Stimulated activated CD4-positive, alpha-beta T cell treated with anti-CD3 and anti-CD28 coated beads, TNF-alpha, amount 100 ng/mL, for 48 hours (primary cell): ENCODE measurements at regions not wholly inside any gene's neighbourhood (a gene's known extent, or its start where the extent isn't known, plus 50 kb on each side); places are given as distances from the start of the nearest gene placed in this dataset.
A peak's percentile ranks its signal among the peaks of the same experiment; 100 is the strongest.

Source experiments
- DNase-seq, 3 donors: peaks; one replicate each; pipeline ENCODE4 v3.0.0-alpha.2; 2020; ENCODE audit warnings: low read depth in 3 of 3

GRCh38 chrX:149274516-149275105 lies 230.5 kb downstream of the IDS start:
- no peak for DNase-seq

DNA sequence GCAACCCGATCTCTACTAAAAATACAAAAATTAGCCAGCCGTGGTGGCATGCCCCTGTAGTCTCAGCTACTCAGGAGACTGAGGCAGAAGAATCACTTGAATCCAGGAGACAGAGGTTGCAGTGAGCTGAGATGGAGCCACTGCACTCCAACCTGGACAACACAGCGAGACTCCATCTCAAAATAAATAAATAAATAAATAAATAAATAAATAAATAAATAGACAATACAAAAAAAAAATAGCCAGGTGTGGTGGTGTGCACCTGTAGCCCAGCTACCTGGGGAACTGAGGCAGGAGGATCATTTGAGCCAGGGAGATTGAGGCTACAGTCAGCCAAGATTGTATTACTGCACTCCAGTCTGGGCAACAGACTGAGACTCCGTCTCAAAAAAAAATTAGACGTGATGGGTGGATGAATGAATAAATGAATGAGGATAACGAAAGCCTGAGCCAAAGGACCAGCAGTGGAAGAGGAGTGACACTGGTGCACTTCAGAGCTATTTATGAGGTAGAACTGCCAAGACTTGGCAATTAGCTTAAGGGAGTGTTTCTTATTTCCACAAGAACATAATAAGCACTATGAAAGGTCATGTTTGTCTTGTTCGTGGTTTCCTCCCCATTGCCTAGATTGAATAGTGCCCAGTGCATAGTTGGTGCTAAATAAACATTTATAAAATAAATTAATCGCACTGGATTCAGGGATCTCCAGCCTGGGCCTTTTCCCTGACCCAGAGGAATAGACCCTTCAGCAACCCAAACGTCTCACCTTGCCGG lies 232.2 kb downstream of the IDS start:
- no peak for DNase-seq

GRCh38 chrX:149267878-149268813 lies 237.0 kb downstream of the IDS start:
- no peak for DNase-seq

- no peak for DNase-seq
These were observed 243.0 kb downstream of the IDS start for GRCh38 chrX:149262086-149262485.

DNA sequence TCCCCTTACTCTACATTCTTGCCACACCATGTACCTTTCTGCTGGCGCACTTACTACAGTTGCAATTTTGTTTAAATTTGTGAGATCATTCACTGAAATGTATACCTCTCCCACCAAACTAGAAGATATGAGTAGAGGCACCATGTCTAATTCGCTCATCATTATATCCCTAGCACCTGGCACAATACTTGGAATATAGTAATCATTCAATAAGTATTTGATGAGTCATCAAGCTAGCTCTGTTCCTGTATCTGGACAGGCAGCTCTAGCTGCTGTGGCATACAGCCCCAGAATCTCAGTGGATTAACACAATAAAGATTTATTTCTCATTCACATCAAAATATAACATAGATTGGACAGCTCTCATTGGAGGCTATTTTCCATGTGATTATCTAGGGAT lies 245.9 kb downstream of the IDS start:
- no peak for DNase-seq

DNA sequence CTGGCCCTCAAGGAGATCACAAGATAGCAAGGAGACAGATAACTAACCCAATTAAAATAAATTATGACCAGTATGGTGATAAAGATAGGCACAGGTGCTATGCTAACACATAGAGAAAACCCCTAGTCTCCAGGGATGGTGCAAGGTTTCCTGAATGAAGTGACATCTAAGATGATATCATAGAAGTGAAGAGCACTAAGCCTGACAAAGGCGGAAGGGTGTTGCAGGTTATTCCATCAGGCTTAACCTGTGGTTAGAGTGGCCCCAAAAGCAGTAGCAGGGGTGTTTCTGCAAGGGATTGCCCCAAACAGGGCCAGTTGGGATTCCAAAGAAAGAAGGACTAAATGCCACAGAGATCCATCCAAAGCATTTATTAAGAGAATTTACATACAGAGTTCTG lies 249.2 kb downstream of the IDS start:
- no peak for DNase-seq

DNA sequence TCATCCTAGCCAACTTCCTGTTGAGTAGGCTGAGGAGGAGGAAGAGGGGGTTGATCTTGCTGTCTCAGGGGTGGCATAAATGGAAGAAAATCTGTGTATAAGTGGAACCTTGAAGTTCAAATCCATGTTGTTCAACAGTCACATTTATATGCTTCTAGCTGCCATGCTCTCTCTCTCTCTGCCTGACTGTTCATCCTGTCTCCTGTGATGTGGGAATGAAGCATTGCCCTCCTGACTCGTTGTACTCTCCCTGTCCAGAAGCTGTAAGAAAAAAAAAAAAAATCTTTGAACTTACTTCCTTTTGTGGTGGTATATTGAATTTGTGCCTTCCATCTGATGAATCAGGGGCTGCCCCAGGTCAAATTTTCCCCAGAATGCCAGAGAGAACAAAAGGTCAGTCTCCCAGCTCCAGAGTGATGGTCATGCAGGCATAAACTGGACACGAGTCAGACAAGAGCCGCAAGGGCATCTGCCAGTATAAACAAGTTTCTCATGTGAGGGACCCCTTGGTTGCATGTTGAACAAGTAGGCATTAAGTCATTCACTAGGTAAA lies 257.0 kb downstream of the IDS start:
- DNase-seq = no peak

DNA sequence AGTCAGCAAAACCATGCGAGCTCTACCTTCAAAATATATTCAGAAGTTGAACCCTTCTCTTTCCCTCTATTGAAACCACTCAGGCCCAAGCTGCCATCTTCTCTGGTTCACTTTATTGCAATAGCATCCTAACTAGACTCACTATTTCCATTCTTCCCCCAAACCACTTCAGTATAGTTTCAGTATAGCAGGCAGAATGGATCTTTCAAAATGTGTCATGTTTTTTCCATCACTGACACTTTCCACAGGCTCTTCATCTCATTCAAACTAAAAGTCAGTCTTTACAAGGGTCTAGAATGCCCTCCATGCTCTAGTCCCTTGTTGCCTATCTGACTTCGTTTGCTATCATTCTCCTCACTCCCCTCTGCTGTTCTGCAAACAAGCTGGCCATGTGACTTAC lies 274.4 kb downstream of the IDS start:
- DNase-seq = no peak

- DNase-seq = no peak
These were observed 281.3 kb downstream of the IDS start for GRCh38 chrX:149223854-149224253.

GRCh38 chrX:149222040-149222439 lies 283.1 kb downstream of the IDS start:
- no peak for DNase-seq

DNA sequence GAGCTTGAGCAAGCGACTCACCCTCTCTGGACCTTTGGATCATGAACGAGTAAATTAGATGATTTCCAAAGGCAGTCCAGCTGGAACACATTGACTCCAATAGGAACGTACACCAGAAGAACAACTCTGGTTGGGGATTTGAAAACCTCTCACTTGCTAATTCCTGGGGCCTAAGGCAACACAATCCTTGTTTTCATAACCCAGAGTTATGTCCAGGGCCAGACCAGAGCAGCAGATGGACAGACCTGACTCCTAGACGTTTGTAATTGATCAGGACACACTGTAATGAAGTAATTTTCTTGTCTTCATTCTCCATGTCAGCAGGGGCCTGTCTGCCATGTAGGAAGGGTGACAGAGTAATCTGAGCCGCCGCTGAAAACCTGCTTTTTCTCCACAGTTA lies 283.9 kb downstream of the IDS start:
- no peak for DNase-seq

DNA sequence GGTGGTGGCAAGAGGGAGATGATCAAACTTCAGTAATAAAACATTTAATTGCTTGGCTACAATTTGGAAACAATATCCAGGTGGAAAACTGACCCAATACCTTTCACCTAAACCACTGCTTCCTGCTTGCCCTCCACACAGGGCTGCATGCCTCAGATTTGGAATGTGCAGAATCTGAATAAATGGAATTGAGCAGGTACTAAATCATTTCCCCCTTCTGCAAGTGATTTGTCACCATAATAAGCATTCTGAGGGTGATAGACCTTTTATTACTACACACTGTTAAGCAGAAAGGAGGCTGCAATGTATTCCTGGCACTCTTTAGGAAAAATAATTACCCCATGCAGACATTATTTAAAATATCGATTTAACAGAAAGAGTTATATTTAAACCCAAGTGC lies 291.8 kb downstream of the IDS start:
- no peak for DNase-seq

- no peak for DNase-seq
These were observed 296.8 kb downstream of the IDS start for GRCh38 chrX:149208307-149208706.

- no peak for DNase-seq
These were observed 297.6 kb downstream of the IDS start for GRCh38 chrX:149207518-149207917.

- no peak for DNase-seq
These were observed 299.2 kb downstream of the IDS start for GRCh38 chrX:149205937-149206336.

DNA sequence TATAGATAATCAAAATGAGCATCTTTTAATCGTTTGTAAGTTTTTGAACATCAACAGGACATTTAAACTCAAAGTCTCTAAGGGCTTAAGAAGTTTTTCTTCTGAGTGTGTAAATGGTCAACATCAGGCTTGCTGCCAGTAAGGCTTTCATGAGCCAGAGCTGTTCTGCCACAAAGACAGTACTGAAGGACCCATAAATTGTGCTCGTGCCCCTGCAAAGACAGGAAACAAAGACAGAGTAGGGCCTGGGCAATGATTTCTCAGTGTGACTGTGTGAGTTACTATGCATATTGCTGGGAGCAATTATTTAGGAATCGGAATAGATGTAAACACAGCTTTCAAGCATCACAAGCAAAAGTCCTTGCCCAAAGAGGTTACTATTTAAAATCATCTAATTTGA lies 300.0 kb downstream of the IDS start:
- no peak for DNase-seq

GRCh38 chrX:149199734-149200133 lies 305.4 kb downstream of the IDS start:
- no peak for DNase-seq

DNA sequence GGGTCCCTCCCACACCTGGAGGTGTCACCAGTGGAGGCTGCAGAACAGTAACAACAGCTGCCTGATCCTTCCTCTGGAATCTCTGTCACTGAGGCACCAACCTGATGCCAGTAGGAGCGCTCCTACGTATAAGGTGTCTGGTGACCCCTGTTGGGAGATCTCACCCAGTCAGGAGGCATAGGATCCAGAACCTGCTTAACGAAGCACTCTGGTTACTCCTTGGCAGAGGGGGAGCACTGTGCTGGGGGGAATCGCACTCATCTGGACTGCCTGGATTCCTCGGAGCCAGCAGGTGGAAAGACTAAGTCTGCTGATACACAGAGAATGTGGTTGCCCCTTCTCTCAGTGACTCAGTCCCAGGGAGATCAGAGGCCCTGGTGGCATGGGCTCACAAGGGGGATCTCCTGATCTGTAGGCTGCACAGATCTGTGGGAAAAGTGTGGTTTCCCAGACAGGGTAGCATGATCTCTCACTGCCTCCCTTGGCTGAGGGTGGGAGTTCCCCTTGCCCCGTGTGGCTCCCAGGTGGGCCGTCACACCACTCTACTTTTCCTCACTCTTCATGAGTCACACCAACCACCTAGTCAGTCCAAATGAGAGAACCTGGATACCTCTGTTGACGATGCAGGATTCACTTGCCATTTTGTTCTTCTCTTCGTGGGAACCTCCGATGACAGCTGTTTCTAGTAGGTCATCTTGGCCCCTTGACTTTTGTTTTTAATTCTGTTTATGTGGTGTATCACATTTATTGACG lies 305.9 kb downstream of the IDS start:
- DNase-seq = peak in 2 of 3 donors; percentile 4 to 23

- DNase-seq = no peak
These were observed 320.0 kb downstream of the IDS start for GRCh38 chrX:149185087-149185486.

GRCh38 chrX:149161435-149162088 lies 343.5 kb downstream of the IDS start:
- no peak for DNase-seq

DNA sequence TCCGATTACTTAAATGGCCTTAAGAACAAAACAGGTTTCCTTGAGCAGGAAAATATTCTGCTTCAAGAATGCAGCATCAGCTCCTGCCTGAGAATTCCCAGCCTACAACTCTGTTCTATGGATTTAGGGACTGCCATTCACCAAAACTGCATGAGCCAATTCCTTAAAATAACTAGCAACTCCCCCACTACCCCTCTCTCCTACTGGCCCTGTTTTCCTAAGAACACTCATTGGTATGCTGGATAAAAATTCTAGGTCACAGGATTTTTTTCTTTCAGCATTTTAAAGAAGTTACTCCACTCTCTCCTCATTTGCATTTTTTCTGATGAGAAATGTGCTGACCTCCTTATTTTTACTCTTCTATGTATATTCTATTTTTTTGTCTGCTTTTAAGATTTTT lies 347.1 kb downstream of the IDS start:
- no peak for DNase-seq
